Gastrocnemius medialis (tissue), 4 donors: ENCODE measurements at regions not wholly inside any gene's neighbourhood (a gene's known extent, or its start where the extent isn't known, plus 50 kb on each side); places are given as distances from the start of the nearest gene placed in this dataset.

Experiments
- ATAC-seq, 2 donors: fragments of 150-250 bp; one replicate each; pipeline ENCODE4 v1.9.1; 2016
- DNase-seq, 2 donors: peaks; one replicate each; pipeline ENCODE4 v3.0.0-alpha.2; 2019
- H3K27ac ChIP-seq, 4 donors: fragments of 200-600 bp; sonication (generic); 1 replicate in 1 of 4; 2 replicates in 3 of 4; pipeline ENCODE4 v1.5.1; 2016 to 2018; ENCODE audit warnings: mild to moderate bottlenecking in 2 of 4, moderate library complexity in 1 of 4
- H3K27me3 ChIP-seq, 3 donors: fragments of 200-600 bp; sonication (generic) in 2 of 3; 1 replicate in 1 of 3; 2 replicates in 2 of 3; pipeline versions ENCODE4 v1.5.1 to v1.6.0; 2016 to 2019; ENCODE audit warnings: mild to moderate bottlenecking in 1 of 3, moderate library complexity in 1 of 3
- H3K36me3 ChIP-seq, 2 donors: fragments of 200-600 bp; sonication (generic) in 1 of 2; one replicate each; pipeline ENCODE4 v1.5.1; 2017 to 2018
- H3K4me1 ChIP-seq, 2 donors: fragments of 200-600 bp; sonication (generic) in 1 of 2; one replicate each; pipeline ENCODE4 v1.5.1; 2016 to 2017; ENCODE audit warnings: mild to moderate bottlenecking in 2 of 2
- H3K4me3 ChIP-seq, 4 donors: fragments of 200-600 bp; sonication (generic) in 3 of 4; 1 replicate in 1 of 4; 2 replicates in 3 of 4; pipeline ENCODE4 v1.5.1; 2016 to 2019; ENCODE audit warnings: mild to moderate bottlenecking in 2 of 4
- H3K9me3 ChIP-seq, 3 donors: fragments of 200-600 bp; sonication (generic) in 2 of 3; 1 replicate in 1 of 3; 2 replicates in 2 of 3; pipeline ENCODE4 v1.5.1; 2016 to 2019
- CTCF ChIP-seq, 5 experiments: fragments of 450-650 bp in 3 of 5; fragments of 200-600 bp in 2 of 5; sonication (generic) in 2 of 5; IDR thresholded peaks in 4 of 5; conservative IDR thresholded peaks in 1 of 5; 1 replicate in 4 of 5; 2 replicates in 1 of 5; pipeline ENCODE4 v1.5.1; 2016 to 2019; ENCODE audit warnings: antibody characterized with exemption in 5 of 5, mild to moderate bottlenecking in 3 of 5, moderate library complexity in 3 of 5
- POLR2A ChIP-seq, 2 donors: fragments of 450-650 bp; IDR thresholded peaks; one replicate each; pipeline ENCODE4 v1.6.1; 2017; ENCODE audit warnings: antibody characterized with exemption in 2 of 2, mild to moderate bottlenecking in 2 of 2, moderate library complexity in 2 of 2
- in situ Hi-C, 4 donors: fragments of 200-750 bp; cut with MboI; loops; one replicate each; pipeline versions ENCODE4 v1.15.0 to v1.8.0; 2017; ENCODE audit warnings: low sequenced_read_pairs in 4 of 4
- intact Hi-C: fragments of 100-400 bp; cut with DNase I; formaldehyde crosslinking; loops from one replicate; pipeline ENCODE4 v1.15.1; 2023; ENCODE audit warnings: low total_unique reads

DNA sequence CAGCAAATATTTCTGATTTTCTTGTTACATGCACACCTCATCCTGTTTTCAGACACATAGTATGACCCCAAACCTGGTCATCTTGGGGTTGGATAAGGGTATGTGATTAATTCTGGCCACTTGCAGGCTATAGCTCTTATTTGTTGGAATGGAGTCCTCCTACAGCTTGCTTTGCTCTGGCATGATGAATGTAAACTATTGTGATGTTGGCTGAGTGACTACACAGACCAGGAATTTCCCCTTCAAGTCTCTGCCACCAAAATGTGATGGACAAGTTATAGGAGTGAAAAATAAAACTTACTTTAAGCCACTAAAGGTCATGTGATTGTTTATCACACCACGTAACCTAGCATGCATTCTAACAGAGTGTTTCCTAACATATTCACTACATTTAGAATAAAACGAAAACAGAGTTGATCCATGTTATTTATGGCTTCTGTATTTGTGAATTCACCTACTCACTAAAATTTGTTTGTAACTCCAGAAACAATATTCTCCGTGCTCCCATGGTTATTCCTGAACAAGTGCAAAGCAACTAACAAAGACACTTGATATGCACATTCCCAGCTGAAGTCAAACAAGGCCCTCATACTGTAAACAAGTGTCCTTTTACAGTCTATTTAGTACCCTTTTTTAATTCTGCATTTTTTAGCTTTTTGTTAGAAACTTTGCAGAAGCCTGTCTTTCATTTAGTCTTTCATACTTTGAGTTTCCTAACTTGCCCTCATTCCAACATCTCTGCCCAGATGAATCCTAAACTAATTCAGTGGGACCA, 599.2 kb upstream of the PCDH15 start:
- peaks cover 0 to 3% (median 0%) of the 10 kb centered on the region in 3 donors for H3K27me3 ChIP-seq
- H3K9me3 ChIP-seq = no peaks in the 10 kb centered on the region
- no peak overlapping the region for H3K27ac ChIP-seq
- no peaks in the 10 kb centered on the region for H3K4me1 ChIP-seq
- H3K4me3 ChIP-seq = no peak overlapping the region
- DNase-seq = no peak
- ATAC-seq = no peak
- intact Hi-C loops = no loop called here
- TF ChIP-seq CTCF (IDR thresholded peaks at IDR 0.05 in 4 of 5, conservative IDR thresholded peaks at IDR 0.05 in 1 of 5) (no peak), POLR2A (IDR thresholded peaks at IDR 0.05) (no peak)
- no peaks in the 10 kb centered on the region for H3K36me3 ChIP-seq
- in situ Hi-C loops = no loop called here

DNA sequence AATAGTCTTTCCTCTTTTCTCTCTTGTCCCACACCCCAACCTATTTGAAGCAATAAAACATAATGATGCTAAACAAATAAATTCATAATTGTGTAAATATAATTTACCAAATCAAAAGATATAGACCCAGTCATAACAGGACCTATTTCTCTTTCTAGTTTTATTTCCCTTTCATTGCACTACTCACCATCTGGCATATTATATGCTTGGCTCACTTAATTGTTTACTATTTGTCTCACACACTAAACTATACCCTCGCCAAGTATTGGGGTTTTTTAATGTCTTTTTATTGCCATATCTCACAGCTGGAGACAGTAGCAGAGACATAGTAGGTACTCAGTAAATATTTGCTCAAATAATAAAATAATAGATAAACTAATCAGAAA, 597.5 kb upstream of the PCDH15 start:
- TF ChIP-seq CTCF (IDR thresholded peaks at IDR 0.05 in 4 of 5, conservative IDR thresholded peaks at IDR 0.05 in 1 of 5) (no peak), POLR2A (IDR thresholded peaks at IDR 0.05) (no peak)
- no peaks in the 10 kb centered on the region for H3K36me3 ChIP-seq
- DNase-seq (no peak), ATAC-seq (no peak)
- H3K4me1 ChIP-seq = no peaks in the 10 kb centered on the region
- H3K27ac ChIP-seq = no peak overlapping the region
- in situ Hi-C loops = no loop called here
- no peak overlapping the region for H3K4me3 ChIP-seq
- H3K9me3 ChIP-seq = no peaks in the 10 kb centered on the region
- peaks cover 0 to 3% (median 0%) of the 10 kb centered on the region in 3 donors for H3K27me3 ChIP-seq
- intact Hi-C loops = no loop called here

- no peaks in the 10 kb centered on the region for H3K9me3 ChIP-seq
- H3K4me3 ChIP-seq = no peak overlapping the region
- ATAC-seq (no peak), DNase-seq (no peak)
- intact Hi-C loops = no loop called here
- peaks cover 0 to 3% (median 0%) of the 10 kb centered on the region in 3 donors for H3K27me3 ChIP-seq
- in situ Hi-C loops = no loop called here
- no peaks in the 10 kb centered on the region for H3K4me1 ChIP-seq
- H3K27ac ChIP-seq = no peak overlapping the region
- no peak for TF ChIP-seq CTCF (IDR thresholded peaks at IDR 0.05 in 4 of 5, conservative IDR thresholded peaks at IDR 0.05 in 1 of 5)
- no peak for TF ChIP-seq POLR2A (IDR thresholded peaks at IDR 0.05)
- no peaks in the 10 kb centered on the region for H3K36me3 ChIP-seq
These were observed 596.9 kb upstream of the PCDH15 start for GRCh38 chr10:55397777-55398496.

DNA sequence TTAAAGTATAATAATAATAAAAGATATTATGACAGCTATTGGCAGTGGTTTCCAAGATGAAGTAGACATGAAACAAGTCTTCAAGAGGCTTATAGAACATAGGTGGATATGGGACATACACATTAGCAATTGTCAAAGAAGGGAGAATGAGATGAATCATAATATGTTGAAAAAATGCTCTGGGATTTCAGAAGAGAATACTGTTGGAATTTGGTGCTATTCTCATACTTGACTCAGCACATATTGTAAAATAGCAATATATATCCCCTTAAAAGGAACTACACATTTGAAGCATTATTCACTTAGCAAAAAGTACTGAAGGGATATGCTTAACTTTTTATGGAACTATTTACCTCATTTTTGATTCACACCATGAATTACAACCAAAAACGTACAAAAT, 577.2 kb upstream of the PCDH15 start:
- Histone ChIP-seq H3K27me3 (no peaks in the 10 kb centered on the region), H3K36me3 (no peaks in the 10 kb centered on the region), H3K27ac (no peak overlapping the region), H3K9me3 (no peaks in the 10 kb centered on the region), H3K4me1 (no peaks in the 10 kb centered on the region), H3K4me3 (no peak overlapping the region)
- in situ Hi-C loops (no loop called here), intact Hi-C loops (no loop called here)
- no peak for ATAC-seq
- no peak for DNase-seq
- no peak for TF ChIP-seq POLR2A (IDR thresholded peaks at IDR 0.05)
- TF ChIP-seq CTCF (IDR thresholded peaks at IDR 0.05 in 4 of 5, conservative IDR thresholded peaks at IDR 0.05 in 1 of 5) = no peak
